Neuron (in vitro differentiated cells): ENCODE measurements at regions not wholly inside any gene's neighbourhood (a gene's known extent, or its start where the extent isn't known, plus 50 kb on each side); places are given as distances from the start of the nearest gene placed in this dataset.
"Not testable (repeated sequence)": the region's sequence is repeated elsewhere in the genome, so short reads cannot be mapped to it uniquely, and the experiment has no call there.

ENCODE experiments used
- H2AFZ ChIP-seq: one replicate; pipeline ENCODE4 v1.6.1; 2013; ENCODE audit warnings: low read depth, mild to moderate bottlenecking, inconsistent platforms, low read length, moderate library complexity
- H3K27me3 ChIP-seq: one replicate; pipeline ENCODE4 v1.6.1; 2013; ENCODE audit warnings: low read length; ENCODE audit not compliant: insufficient read depth
- H3K36me3 ChIP-seq: one replicate; pipeline ENCODE4 v1.6.1; 2013; ENCODE audit warnings: low read length; ENCODE audit not compliant: insufficient read depth
- H3K4me1 ChIP-seq: one replicate; pipeline ENCODE4 v1.6.1; 2013; ENCODE audit warnings: low read length; ENCODE audit not compliant: insufficient read depth
- H3K4me3 ChIP-seq: 2 replicates; pipeline ENCODE4 v1.5.1; 2013; ENCODE audit warnings: mild to moderate bottlenecking, low read length, moderate library complexity
- H3K9me3 ChIP-seq: one replicate; pipeline ENCODE4 v1.6.1; 2013; ENCODE audit warnings: low read length

DNA sequence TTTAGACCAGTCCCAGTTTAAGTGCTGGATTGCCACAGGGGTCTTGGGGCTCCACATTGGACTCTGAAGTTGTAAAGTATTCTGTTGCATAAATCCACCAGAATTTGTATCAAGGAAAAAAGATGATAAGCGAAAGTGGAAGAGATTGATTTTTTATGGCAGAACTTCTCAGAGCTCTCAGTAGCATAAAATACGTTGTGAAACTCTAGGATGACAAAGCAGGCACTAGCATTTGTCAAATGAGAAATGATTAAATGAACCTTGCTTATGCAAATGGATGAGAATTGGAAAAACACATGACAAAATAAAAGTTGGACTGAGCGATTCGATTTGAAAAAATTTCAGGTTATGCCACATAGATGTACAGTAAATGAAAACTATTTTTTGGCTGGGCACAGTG lies 253.8 kb upstream of the RAB4A start:
- H3K4me3 ChIP-seq = no peak overlapping the region
- no peak overlapping the region for H2AFZ ChIP-seq
- H3K27me3 ChIP-seq = peaks cover 3% of the 10 kb centered on the region
- H3K4me1 ChIP-seq = no peaks in the 10 kb centered on the region
- H3K9me3 ChIP-seq = no peaks in the 10 kb centered on the region
- H3K36me3 ChIP-seq = no peaks in the 10 kb centered on the region

DNA sequence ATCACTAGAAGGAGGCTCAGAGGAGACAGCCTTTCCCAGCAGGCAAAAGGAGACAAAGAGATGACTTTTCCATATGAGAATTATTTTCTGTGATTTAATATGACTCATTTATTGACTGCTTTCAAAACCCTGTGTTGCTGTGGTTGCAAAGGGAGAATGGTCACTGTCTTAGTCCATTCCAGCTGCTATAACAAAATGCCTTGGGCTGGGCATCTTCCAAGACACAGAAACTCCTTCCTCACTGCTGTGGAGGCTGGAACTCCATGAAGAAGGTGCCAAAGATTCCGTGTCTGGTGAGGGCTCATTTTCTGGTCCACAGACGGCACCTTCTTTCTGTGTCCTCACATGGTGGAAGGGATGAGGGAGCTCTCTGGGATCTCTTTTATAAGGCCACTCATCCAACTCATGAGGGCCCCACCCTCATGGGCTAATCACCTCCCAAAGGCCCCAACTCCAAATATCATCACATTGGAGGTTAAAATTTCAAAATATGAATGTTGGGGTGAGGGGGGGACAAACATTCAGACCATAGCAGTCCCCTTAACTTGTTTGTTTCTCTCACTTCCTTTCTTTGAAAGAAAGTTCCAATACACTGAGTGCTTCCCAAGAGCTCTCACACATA lies 252.1 kb upstream of the RAB4A start:
- Histone ChIP-seq H3K4me3 (no peak overlapping the region), H3K27me3 (peaks cover 3% of the 10 kb centered on the region), H2AFZ (no peak overlapping the region), H3K36me3 (no peaks in the 10 kb centered on the region), H3K9me3 (no peaks in the 10 kb centered on the region), H3K4me1 (peaks cover 4% of the 10 kb centered on the region)

DNA sequence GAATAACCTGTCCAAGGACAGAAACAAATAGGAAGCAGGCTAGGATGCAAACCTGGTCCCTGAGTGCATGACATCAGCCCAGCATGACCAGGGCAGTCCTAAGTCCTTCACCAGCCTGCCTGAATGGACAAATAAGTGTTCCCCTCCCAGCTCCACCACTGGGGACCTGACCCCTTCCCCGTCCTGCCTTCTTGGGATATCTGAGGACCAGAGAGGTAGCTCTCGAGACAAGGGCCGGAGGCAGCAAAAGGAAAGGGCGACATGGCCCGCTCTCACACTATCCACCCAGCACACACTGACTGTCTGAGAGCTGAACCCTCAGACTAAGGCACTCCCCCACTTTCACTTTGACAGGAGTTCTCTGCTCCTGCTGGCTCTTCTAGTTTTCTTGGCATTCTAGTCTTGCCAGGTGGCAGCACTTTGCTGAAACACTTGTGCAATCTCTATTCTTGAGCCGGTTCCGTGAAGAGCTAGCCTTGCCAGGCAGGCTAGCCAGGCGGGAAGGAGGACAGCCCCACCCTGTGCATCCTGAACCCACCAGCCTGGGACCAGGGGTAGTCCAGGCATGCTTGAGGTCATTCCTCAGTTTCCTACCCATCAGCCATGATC lies 251.1 kb upstream of the RAB4A start:
- no peak overlapping the region for H3K4me3 ChIP-seq
- no peaks in the 10 kb centered on the region for H3K9me3 ChIP-seq
- no peak overlapping the region for H2AFZ ChIP-seq
- no peaks in the 10 kb centered on the region for H3K27me3 ChIP-seq
- no peaks in the 10 kb centered on the region for H3K36me3 ChIP-seq
- peaks cover 4% of the 10 kb centered on the region for H3K4me1 ChIP-seq

DNA sequence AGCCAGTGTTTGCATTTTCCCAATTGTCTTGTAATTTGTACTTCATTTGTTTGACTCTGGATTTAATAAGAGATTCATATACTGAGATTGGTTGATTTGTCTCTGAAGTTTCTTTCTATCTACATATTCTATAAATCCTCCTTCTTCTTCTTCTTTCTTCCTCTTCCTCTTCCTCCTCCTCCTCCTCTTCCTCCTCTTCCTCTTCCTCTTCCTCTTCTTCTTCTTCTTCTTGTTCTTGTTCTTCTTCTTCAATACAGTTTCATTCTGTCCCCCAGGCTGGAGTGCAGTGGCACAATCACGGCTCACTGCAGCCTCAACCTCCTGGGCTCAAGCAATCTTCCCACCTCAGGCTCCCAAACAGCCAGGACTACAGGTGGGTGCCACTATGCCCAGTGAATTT lies 249.9 kb upstream of the RAB4A start:
- H3K9me3 ChIP-seq, H3K4me3 ChIP-seq, H3K27me3 ChIP-seq, H2AFZ ChIP-seq, H3K4me1 ChIP-seq, H3K36me3 ChIP-seq: not testable (repeated sequence)

DNA sequence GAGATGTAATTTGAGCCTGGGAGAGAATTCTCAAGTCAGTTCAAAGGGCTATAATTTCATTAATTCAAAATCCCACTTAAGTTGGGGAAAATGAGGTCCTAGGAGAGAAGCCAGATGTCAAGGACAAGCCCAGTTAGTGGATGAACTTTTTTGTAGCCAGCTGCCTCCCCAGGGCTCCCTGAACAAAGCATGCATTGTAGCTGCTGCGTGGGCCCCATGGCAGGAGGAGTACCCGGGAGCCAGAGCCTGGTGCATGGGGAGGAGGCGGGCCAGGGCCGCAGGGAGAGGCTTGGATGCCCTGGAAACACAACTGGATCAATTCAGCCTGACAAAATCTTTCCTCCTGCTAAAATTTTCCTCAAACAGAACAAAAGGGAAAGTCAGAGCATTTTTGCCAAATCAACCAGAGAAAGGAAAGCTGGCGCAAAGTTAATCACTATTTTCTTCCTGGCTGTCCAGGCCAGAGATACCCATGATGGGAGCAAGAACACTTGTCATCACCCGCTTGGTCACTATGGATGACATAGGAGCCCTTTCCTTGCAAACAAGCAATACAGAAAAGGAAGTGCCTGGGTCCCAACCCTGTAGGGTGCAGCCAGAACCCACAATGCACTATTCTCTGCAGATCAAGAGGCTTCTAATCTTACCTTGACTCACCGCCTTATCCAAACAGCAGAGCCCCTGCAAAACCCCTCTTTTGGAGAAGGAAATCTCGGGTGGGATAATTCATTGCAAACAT lies 248.1 kb upstream of the RAB4A start:
- H3K4me3 ChIP-seq = no peak overlapping the region

DNA sequence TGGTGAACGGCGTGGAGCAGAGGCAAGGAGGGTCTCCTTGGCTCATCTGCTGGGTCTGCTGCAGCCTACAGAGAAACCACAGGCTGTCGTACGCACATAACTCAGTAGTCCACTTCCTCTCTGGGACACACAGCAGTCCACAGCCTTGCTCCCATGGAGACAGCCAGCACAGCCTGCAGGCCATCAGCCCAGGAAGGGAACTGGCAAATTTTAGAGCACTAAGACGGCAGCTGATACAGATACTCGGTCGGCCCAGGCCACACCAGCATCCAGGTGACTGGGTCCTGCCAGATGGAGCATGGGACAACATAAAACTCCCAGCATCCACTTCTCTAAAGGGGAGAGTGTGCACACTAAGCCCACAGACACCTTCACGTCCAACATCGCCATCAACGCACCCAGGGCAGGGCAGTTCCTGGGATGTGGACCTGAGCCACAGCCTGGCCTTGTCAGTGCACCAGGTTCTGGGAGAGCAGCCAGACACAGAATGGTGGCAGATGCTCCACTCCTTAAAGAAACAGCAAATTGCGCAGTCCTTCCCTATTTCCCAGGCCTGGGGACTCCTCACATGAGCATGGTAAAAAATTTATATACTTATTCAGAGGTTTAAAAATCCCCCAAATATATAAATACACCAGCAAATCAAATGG lies 247.1 kb upstream of the RAB4A start:
- Histone ChIP-seq H3K4me1 (peaks cover 4% of the 10 kb centered on the region), H3K27me3 (no peaks in the 10 kb centered on the region), H3K4me3 (no peak overlapping the region), H3K36me3 (no peaks in the 10 kb centered on the region), H2AFZ (no peak overlapping the region), H3K9me3 (no peaks in the 10 kb centered on the region)

More for the DNA sequence above, 248.1 kb upstream of the RAB4A start:
- no peaks in the 10 kb centered on the region for H3K9me3 ChIP-seq
- H2AFZ ChIP-seq = no peak overlapping the region
- peaks cover 4% of the 10 kb centered on the region for H3K4me1 ChIP-seq
- H3K27me3 ChIP-seq = no peaks in the 10 kb centered on the region
- H3K36me3 ChIP-seq = no peaks in the 10 kb centered on the region

DNA sequence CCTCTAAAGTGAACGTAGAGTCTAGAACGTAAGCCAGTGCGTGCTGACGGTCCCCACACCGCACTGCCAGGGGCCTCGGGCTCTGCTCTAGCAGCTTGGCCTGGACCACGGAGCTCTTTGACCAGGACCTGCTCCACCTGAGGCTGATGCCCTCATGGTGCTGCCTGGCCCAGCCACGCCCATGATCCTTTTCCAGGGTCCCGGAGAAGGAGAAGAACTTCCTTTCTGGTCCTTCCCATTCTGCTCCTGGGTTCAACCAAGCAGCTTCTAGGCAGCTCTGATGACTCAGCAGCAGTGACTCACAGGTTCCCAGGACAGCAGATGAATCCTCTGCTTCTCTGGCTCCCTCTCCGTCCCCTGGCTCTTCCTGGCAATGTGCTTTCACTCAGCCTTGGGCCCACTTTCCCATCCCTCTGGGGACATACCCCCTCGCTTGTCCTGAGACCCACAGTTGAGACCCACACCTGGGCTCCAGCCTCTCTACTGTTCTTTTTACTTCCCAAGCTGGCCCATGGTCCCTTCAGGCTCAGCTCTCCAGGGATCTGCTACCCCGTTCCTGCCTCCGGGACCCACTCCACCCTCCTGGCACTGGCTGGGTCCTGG lies 246.3 kb upstream of the RAB4A start:
- no peaks in the 10 kb centered on the region for H3K36me3 ChIP-seq
- peaks cover 4% of the 10 kb centered on the region for H3K4me1 ChIP-seq
- H3K4me3 ChIP-seq = no peak overlapping the region
- no peaks in the 10 kb centered on the region for H3K9me3 ChIP-seq
- H3K27me3 ChIP-seq = no peaks in the 10 kb centered on the region
- H2AFZ ChIP-seq = no peak overlapping the region

DNA sequence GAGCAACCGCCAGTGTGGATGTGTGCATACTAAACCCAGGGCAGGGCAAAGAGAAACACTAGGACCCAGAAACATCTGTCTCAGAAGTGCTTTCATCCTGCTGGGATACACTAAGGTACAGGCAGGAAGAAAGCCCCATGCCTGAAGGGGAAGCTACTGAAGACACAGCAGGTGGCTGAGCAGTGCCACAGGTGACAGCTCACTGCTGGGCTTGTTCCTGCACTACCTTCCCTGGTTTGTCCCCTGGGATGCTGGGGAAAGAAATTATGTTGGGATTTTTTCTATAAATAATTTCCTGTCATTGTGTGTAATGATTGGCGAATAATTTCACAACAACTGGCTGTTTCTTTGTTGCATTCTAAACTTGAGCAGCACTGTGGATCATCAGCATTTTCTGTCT lies 245.3 kb upstream of the RAB4A start:
- Histone ChIP-seq H3K9me3 (no peaks in the 10 kb centered on the region), H3K4me1 (peaks cover 4% of the 10 kb centered on the region), H3K4me3 (no peak overlapping the region), H3K36me3 (no peaks in the 10 kb centered on the region), H3K27me3 (no peaks in the 10 kb centered on the region), H2AFZ (no peak overlapping the region)

DNA sequence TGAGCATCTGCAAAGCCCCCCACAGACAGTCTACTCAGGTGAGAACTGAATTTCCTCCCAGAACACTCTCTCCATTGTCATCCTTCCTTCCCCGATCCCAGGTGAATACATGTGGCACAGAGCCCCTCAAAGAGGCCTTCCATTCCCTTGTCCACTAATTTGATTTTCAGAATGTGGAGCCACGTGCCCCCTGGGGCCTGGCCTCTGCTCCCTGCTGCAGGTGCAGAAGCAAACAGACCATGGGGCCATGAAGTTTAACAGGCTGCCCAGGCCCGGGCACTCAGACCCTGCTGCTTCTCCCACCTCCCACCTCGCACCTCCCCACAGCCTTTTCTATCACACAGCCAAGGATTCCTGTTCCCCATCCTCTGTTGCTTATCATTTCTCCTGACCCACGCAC lies 243.8 kb upstream of the RAB4A start:
- no peak overlapping the region for H3K4me3 ChIP-seq
- no peaks in the 10 kb centered on the region for H3K36me3 ChIP-seq
- H3K9me3 ChIP-seq = no peaks in the 10 kb centered on the region
- H2AFZ ChIP-seq = no peak overlapping the region
- H3K27me3 ChIP-seq = no peaks in the 10 kb centered on the region
- H3K4me1 ChIP-seq = peaks cover 4% of the 10 kb centered on the region

DNA sequence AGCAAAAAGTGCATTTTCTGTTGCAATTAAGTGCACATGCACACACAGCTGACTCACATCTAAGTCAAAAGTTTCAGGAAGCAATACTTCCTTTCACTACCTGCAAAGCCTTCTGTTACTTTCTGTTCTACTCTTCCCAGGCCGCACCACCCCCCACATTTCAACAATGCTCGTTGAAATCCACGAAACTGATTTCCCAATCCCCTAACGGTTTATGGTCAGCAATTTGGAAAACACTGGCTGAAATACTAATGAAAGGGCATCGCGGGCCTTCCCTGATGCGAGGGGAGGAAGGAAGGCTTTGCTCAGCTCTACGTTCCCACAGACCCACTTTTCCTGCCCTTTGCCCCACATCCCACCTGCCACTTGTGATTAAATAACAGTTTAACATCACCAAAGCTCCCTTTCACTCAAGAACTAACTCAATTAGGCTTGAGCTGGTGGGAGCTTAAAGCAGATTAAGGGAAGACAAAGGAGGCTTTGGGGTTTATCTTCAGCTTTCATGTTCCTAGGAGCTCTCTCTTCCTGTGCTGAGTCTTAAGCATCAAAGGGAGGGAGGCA lies 243.2 kb upstream of the RAB4A start:
- H3K27me3 ChIP-seq = no peaks in the 10 kb centered on the region
- H3K9me3 ChIP-seq = no peaks in the 10 kb centered on the region
- no peaks in the 10 kb centered on the region for H3K36me3 ChIP-seq
- H3K4me1 ChIP-seq = peaks cover 2% of the 10 kb centered on the region
- H3K4me3 ChIP-seq = no peak overlapping the region
- H2AFZ ChIP-seq = no peak overlapping the region

DNA sequence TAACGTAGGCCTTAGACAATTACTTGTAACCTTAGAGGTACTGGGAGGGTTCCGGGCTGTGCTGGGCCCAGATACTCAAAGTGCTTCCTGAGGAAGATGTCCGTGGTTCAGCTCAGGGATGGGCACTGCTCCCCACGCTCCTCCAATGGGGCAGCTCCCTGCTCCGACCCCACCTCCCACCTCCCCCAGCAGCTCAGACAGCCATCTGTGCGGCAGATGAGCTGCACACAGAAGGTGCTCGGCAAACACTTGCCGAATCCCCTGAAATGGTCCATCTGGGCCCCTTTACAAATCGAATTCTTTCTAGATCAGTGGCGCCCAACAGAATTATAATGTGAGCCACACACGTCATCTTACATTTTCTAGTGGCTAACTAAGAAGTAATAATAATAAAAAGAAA lies 242.4 kb upstream of the RAB4A start:
- H3K4me1 ChIP-seq = no peaks in the 10 kb centered on the region

DNA sequence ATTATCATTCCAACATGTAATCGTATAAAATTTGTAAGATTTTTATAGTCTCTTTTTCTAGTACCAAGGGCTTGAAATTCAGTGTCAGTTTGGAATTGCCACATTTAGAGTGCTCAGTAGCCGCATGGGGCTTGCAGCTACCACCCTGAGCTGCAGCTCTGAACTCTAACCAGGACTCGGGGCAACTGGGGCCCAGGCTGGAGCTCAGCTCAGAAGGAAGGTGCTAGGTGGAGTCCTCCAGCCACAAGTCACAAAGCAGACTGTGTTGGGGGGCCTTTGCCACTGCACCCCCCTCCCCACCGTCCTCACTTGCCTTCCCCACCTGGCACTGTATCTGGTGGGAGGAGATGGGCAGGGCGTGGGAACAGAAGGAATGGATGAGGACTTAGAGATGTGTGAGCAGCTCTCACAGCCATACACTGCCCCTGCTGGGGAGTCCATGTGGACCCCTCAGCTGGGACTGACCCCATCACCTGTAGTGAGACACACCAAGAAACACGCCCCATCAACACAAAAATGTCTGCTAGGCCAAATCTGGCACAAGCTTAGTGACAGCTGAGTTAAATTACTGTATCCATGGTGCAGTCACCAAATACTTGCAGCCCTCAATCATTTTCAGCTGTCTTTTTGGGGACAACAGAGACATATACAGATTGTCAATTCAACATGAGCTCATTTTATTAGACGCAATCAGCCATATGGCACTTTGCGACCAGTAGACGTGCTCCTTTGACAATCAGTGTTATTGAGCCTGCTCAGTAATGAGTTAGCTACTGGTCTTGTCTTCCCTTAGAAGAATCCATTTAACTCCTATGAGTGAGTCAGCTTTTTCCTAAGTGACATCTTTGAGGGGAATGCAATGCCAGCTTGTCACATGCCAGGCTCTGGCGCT lies 241.7 kb upstream of the RAB4A start:
- Histone ChIP-seq H2AFZ (no peak overlapping the region), H3K27me3 (peaks cover 3% of the 10 kb centered on the region), H3K36me3 (no peaks in the 10 kb centered on the region), H3K4me3 (no peak overlapping the region), H3K9me3 (no peaks in the 10 kb centered on the region), H3K4me1 (no peaks in the 10 kb centered on the region)

More for the DNA sequence above, 242.4 kb upstream of the RAB4A start:
- Histone ChIP-seq H3K27me3 (peaks cover 3% of the 10 kb centered on the region), H3K9me3 (no peaks in the 10 kb centered on the region), H3K4me3 (no peak overlapping the region), H3K36me3 (no peaks in the 10 kb centered on the region), H2AFZ (no peak overlapping the region)
